ENCODE measurements at regions not wholly inside any gene's neighbourhood (a gene's known extent, or its start where the extent isn't known, plus 50 kb on each side); places are given as distances from the start of the nearest gene placed in this dataset.

DNA sequence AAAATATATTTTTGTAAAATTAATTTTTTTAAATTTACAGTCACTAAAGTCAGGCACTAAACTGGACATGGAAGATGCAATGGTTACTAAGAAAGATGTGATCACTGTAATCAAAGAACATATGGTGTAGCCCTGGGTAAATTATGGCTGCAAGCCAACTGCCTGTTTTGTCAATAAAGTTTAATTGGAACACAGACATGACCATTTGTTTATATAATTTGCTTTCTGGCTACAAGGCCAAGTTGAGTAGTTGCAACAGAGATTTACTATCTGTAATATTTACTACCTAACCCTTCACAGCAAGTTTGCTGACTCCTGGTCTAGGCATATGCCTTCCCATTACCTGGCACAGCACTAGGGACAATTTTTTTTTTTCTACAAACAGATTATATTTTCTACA, 448.9 kb downstream of the ADRA2A start:
- Histone ChIP-seq H3K79me1 (ENCODE audit: low read depth in 1 of 2, low read length in 2 of 2) (no peaks in the 10 kb centered on the region), H2AK5ac (ENCODE audit: low read depth, low read length) (no peak overlapping the region), H3K56ac (ENCODE audit: extremely low read depth, insufficient read depth, low read length) (no peak overlapping the region), H3K9me1 (ENCODE audit: insufficient read depth, low read length) (no peaks in the 10 kb centered on the region), H3K9ac (ENCODE audit: low read depth, low read length) (no peak overlapping the region), H3K4me3 (ENCODE audit: insufficient read depth, low read depth, low read length) (no peak overlapping the region), H3K18ac (ENCODE audit: low read depth, low read length) (no peak overlapping the region), H2BK5ac (ENCODE audit: low read depth, low read length, poor library complexity, severe bottlenecking) (no peak overlapping the region), H3K23ac (ENCODE audit: low read depth, low read length) (no peak overlapping the region), H2AFZ (replicated peaks; ENCODE audit: low read length, poor library complexity) (no peak overlapping the region), H2BK20ac (ENCODE audit: low read depth, low read length) (no peak overlapping the region), H3K27me3 (ENCODE audit: control insufficient read depth, insufficient read depth, low read length) (no peaks in the 10 kb centered on the region), H3K4me1 (ENCODE audit: control insufficient read depth, insufficient read depth, low read length) (no peaks in the 10 kb centered on the region), H4K8ac (ENCODE audit: low read depth in 2 of 2, low read length in 2 of 2) (no peak overlapping the region), H3K27ac (ENCODE audit: insufficient read depth, low read length) (no peak overlapping the region), H3K4me2 (ENCODE audit: low read depth, low read length) (no peak overlapping the region), H3K9me3 (ENCODE audit: control insufficient read depth, insufficient read depth, low read length) (peaks cover 9% of the 10 kb centered on the region), H4K20me1 (ENCODE audit: insufficient read depth, low read length) (no peaks in the 10 kb centered on the region), H3K14ac (replicated peaks; ENCODE audit: low read depth, low read length) (no peak overlapping the region), H3K4ac (ENCODE audit: low read depth, low read length) (no peak overlapping the region), H4K91ac (ENCODE audit: insufficient read depth, low read depth, low read length) (no peak overlapping the region), H4K5ac (ENCODE audit: low read depth, low read length) (no peak overlapping the region), H2BK15ac (ENCODE audit: low read depth, low read length) (no peak overlapping the region), H3K36me3 (ENCODE audit: control insufficient read depth, insufficient read depth, low read length) (no peaks in the 10 kb centered on the region), H2AK9ac (replicated peaks; ENCODE audit: low read depth, low read length, poor library complexity) (no peak overlapping the region), H2BK120ac (ENCODE audit: low read depth, low read length) (no peak overlapping the region)
- POLR2A ChIA-PET (ENCODE audit: unreplicated experiment) = no interaction called here
- TF ChIP-seq NFE2L2 (IDR thresholded peaks at IDR 0.05; ENCODE audit: low read depth, low read length) (no peak), MAZ (IDR thresholded peaks at IDR 0.05; ENCODE audit: borderline replicate concordance, low read depth, low read length) (no peak), CEBPB (IDR thresholded peaks at IDR 0.05; ENCODE audit: low read depth, low read length) (no peak), BHLHE40 (IDR thresholded peaks at IDR 0.05; ENCODE audit: low read depth, low read length) (no peak), RAD21 (IDR thresholded peaks at IDR 0.05; ENCODE audit: low read length) (no peak), SMC3 (IDR thresholded peaks at IDR 0.05; ENCODE audit: low read depth, low read length) (no peak), MAFK (IDR thresholded peaks at IDR 0.05; ENCODE audit: low read depth, low read length) (no peak), MXI1 (IDR thresholded peaks at IDR 0.05; ENCODE audit: borderline replicate concordance, low read depth, low read length) (no peak), POLR2A (IDR thresholded peaks at IDR 0.05; ENCODE audit: low read depth, low read length) (no peak), FOS (IDR thresholded peaks at IDR 0.05; ENCODE audit: low read depth, low read length) (no peak), RCOR1 (IDR thresholded peaks at IDR 0.05; ENCODE audit: insufficient replicate concordance, low read length) (no peak), RFX5 (IDR thresholded peaks at IDR 0.05; ENCODE audit: low read depth, low read length) (no peak), CHD1 (IDR thresholded peaks at IDR 0.05; ENCODE audit: low read depth, low read length) (no peak)
- TF ChIP-seq, protein P1, sequence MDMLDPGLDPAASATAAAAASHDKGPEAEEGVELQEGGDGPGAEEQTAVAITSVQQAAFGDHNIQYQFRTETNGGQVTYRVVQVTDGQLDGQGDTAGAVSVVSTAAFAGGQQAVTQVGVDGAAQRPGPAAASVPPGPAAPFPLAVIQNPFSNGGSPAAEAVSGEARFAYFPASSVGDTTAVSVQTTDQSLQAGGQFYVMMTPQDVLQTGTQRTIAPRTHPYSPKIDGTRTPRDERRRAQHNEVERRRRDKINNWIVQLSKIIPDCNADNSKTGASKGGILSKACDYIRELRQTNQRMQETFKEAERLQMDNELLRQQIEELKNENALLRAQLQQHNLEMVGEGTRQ (IDR thresholded peaks at IDR 0.05; ENCODE audit: low read depth, low read length) = no peak
- TF ChIP-seq, protein P2, sequence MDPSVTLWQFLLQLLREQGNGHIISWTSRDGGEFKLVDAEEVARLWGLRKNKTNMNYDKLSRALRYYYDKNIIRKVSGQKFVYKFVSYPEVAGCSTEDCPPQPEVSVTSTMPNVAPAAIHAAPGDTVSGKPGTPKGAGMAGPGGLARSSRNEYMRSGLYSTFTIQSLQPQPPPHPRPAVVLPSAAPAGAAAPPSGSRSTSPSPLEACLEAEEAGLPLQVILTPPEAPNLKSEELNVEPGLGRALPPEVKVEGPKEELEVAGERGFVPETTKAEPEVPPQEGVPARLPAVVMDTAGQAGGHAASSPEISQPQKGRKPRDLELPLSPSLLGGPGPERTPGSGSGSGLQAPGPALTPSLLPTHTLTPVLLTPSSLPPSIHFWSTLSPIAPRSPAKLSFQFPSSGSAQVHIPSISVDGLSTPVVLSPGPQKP (IDR thresholded peaks at IDR 0.05; ENCODE audit: borderline replicate concordance, low read depth, low read length) = no peak
- TF ChIP-seq, protein P3, sequence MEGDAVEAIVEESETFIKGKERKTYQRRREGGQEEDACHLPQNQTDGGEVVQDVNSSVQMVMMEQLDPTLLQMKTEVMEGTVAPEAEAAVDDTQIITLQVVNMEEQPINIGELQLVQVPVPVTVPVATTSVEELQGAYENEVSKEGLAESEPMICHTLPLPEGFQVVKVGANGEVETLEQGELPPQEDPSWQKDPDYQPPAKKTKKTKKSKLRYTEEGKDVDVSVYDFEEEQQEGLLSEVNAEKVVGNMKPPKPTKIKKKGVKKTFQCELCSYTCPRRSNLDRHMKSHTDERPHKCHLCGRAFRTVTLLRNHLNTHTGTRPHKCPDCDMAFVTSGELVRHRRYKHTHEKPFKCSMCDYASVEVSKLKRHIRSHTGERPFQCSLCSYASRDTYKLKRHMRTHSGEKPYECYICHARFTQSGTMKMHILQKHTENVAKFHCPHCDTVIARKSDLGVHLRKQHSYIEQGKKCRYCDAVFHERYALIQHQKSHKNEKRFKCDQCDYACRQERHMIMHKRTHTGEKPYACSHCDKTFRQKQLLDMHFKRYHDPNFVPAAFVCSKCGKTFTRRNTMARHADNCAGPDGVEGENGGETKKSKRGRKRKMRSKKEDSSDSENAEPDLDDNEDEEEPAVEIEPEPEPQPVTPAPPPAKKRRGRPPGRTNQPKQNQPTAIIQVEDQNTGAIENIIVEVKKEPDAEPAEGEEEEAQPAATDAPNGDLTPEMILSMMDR (conservative IDR thresholded peaks at IDR 0.05; ENCODE audit: low read depth, low read length) = no peak
- intact Hi-C loops (cut with micrococcal nuclease) = no loop called here
- CTCF ChIA-PET = no interaction called here
- DNase-seq (no peak), ATAC-seq (ENCODE audit: low read depth) (no peak)
- BruUV-seq (replicated peaks) = no TSS peak
- dilution Hi-C loops (cut with HindIII; ENCODE audit: low sequenced_read_pairs, unreplicated experiment) = no loop called here
- in situ Hi-C loops (cut with MboI; ENCODE audit: low sequenced_read_pairs) = no loop called here
